ENCODE measurements at regions not wholly inside any gene's neighbourhood (a gene's known extent, or its start where the extent isn't known, plus 50 kb on each side); places are given as distances from the start of the nearest gene placed in this dataset.

- TF ChIP-seq, protein P1, sequence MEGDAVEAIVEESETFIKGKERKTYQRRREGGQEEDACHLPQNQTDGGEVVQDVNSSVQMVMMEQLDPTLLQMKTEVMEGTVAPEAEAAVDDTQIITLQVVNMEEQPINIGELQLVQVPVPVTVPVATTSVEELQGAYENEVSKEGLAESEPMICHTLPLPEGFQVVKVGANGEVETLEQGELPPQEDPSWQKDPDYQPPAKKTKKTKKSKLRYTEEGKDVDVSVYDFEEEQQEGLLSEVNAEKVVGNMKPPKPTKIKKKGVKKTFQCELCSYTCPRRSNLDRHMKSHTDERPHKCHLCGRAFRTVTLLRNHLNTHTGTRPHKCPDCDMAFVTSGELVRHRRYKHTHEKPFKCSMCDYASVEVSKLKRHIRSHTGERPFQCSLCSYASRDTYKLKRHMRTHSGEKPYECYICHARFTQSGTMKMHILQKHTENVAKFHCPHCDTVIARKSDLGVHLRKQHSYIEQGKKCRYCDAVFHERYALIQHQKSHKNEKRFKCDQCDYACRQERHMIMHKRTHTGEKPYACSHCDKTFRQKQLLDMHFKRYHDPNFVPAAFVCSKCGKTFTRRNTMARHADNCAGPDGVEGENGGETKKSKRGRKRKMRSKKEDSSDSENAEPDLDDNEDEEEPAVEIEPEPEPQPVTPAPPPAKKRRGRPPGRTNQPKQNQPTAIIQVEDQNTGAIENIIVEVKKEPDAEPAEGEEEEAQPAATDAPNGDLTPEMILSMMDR (IDR thresholded peaks at IDR 0.05; ENCODE audit: control extremely low read depth, extremely low read depth, low read depth, missing control alignments), result no peak
- ChIA-PET CTCF (no interaction called here), POLR2A (no interaction called here)
- no peak for DNase-seq (ENCODE audit: extremely low spot score)
Measured at GRCh38 chr4:32560306-32560705, 1840.1 kb downstream of the PCDH7 start.

GRCh38 chr4:32562010-32562409 lies 1841.8 kb downstream of the PCDH7 start:
- ChIA-PET CTCF (no interaction called here), POLR2A (no interaction called here)
- TF ChIP-seq, protein P1 (IDR thresholded peaks at IDR 0.05; ENCODE audit: control extremely low read depth, extremely low read depth, low read depth, missing control alignments), result no peak
- DNase-seq (ENCODE audit: extremely low spot score), result no peak

- ChIA-PET POLR2A (no interaction called here), CTCF (no interaction called here)
- DNase-seq (ENCODE audit: extremely low spot score), result no peak
- TF ChIP-seq, protein P1 (IDR thresholded peaks at IDR 0.05; ENCODE audit: control extremely low read depth, extremely low read depth, low read depth, missing control alignments), result no peak
Measured at GRCh38 chr4:32564626-32565025, 1844.5 kb downstream of the PCDH7 start.

GRCh38 chr4:32569861-32570260 lies 1849.7 kb downstream of the PCDH7 start:
- no peak for DNase-seq (ENCODE audit: extremely low spot score)
- ChIA-PET POLR2A (no interaction called here), CTCF (no interaction called here)
- TF ChIP-seq, protein P1 (IDR thresholded peaks at IDR 0.05; ENCODE audit: control extremely low read depth, extremely low read depth, low read depth, missing control alignments), result no peak

- DNase-seq (ENCODE audit: extremely low spot score), result no peak
- ChIA-PET POLR2A (no interaction called here), CTCF (no interaction called here)
- TF ChIP-seq, protein P1 (IDR thresholded peaks at IDR 0.05; ENCODE audit: control extremely low read depth, extremely low read depth, low read depth, missing control alignments), result no peak
Measured at GRCh38 chr4:32572366-32572765, 1852.2 kb downstream of the PCDH7 start.

DNA sequence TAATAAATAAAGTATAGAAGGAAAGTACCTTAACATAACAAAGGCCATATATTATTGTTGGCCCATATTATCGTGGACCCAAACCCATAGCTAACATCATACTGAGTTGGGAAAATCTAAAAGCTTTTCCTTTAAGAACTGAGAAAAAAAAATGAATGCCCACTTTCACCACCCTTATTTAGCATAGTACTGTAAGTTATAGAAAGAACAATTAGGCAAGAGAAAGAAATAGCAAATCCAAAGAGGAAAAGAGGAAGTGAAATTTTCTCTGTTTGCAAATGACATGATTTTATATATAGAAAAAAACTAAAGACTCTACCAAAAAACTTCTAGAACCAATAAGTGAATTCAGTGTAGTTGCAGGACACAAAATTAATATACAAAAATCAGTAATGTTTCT lies 1854.6 kb downstream of the PCDH7 start:
- ChIA-PET CTCF (interaction anchor here (1.2 kb wide), 1 partner anchor 33 kb away, joined by 3 read pairs; no protein-coding TSS in a partner anchor), POLR2A (no interaction called here)
- DNase-seq (ENCODE audit: extremely low spot score), result no peak
- TF ChIP-seq, protein P1 (IDR thresholded peaks at IDR 0.05; ENCODE audit: control extremely low read depth, extremely low read depth, low read depth, missing control alignments), result no peak

DNA sequence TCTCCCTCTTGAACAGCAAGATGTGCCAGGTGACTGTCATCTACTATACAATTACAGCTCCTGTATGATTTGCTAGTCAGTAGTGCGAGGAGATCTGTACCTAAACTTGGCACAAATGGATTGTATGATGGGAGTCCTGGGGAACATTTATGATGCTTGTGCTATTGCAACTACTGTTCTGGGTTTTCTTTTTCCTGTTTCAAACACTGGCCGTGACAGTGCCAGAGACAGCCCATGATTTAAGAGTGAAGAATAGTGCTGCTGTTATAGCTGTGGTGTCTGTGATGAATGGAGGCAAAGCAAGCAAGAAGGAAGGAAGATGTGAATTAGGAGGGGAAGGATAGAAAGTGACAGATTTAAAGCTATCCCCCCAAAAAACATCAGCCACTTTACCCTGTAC lies 1868.9 kb downstream of the PCDH7 start:
- ChIA-PET CTCF (no interaction called here), POLR2A (no interaction called here)
- DNase-seq (ENCODE audit: extremely low spot score), result no peak
- TF ChIP-seq, protein P1 (IDR thresholded peaks at IDR 0.05; ENCODE audit: control extremely low read depth, extremely low read depth, low read depth, missing control alignments), result no peak
